Neuronal stem cell (in vitro differentiated cells): ENCODE measurements at regions not wholly inside any gene's neighbourhood (a gene's known extent, or its start where the extent isn't known, plus 50 kb on each side); places are given as distances from the start of the nearest gene placed in this dataset.

Source experiments
- DNase-seq: peaks from one replicate; pipeline ENCODE4 v3.0.0-alpha.2; 2013; ENCODE audit warnings: low spot score
- H2AFZ ChIP-seq: one replicate; pipeline ENCODE4 v1.6.1; 2013; ENCODE audit warnings: mild to moderate bottlenecking, low read length, inconsistent platforms
- H2AK5ac ChIP-seq: 2 replicates; pipeline ENCODE4 v1.6.1; 2013; ENCODE audit warnings: low read depth, mild to moderate bottlenecking, inconsistent platforms, low read length, moderate library complexity, mixed read lengths
- H2BK120ac ChIP-seq: 2 replicates; pipeline ENCODE4 v1.6.1; 2013; ENCODE audit warnings: low read depth, mild to moderate bottlenecking, inconsistent platforms, low read length, moderate library complexity, mixed read lengths
- H2BK12ac ChIP-seq: one replicate; pipeline ENCODE4 v1.6.1; 2013; ENCODE audit warnings: low read length, inconsistent platforms
- H2BK15ac ChIP-seq: 2 replicates; pipeline ENCODE4 v1.6.1; 2013; ENCODE audit warnings: mild to moderate bottlenecking, low read length, inconsistent platforms, mixed read lengths
- H2BK5ac ChIP-seq: one replicate; pipeline ENCODE4 v1.6.1; 2013; ENCODE audit warnings: inconsistent platforms, mild to moderate bottlenecking, low read length, moderate library complexity
- H3K14ac ChIP-seq: one replicate; pipeline ENCODE4 v1.6.1; 2013; ENCODE audit warnings: low read length, inconsistent platforms
- H3K18ac ChIP-seq: 2 replicates; pipeline ENCODE4 v1.6.1; 2013; ENCODE audit warnings: low read length, inconsistent platforms
- H3K23ac ChIP-seq: 2 replicates; pipeline ENCODE4 v1.6.1; 2013; ENCODE audit warnings: low read depth, mild to moderate bottlenecking, mixed read lengths, low read length, inconsistent platforms; ENCODE audit not compliant: poor library complexity
- H3K27ac ChIP-seq: replicated peaks from 3 replicates; pipeline ENCODE4 v1.5.1; 2013; ENCODE audit warnings: low read length, inconsistent platforms
- H3K27me3 ChIP-seq, 3 experiments: 2 replicates each; pipeline ENCODE4 v1.6.1; 2013; ENCODE audit warnings: low read length in 3 of 3, mild to moderate bottlenecking in 2 of 3, inconsistent platforms in 1 of 3, low read depth in 1 of 3, mixed read lengths in 1 of 3, moderate library complexity in 1 of 3; ENCODE audit not compliant: control insufficient read depth in 3 of 3, insufficient read depth in 3 of 3
- H3K36me3 ChIP-seq, 2 donors: replicated peaks in 1 of 2; 2 replicates each; pipeline ENCODE4 v1.6.1; 2013; ENCODE audit warnings: low read length in 2 of 2; ENCODE audit not compliant: control insufficient read depth in 2 of 2, insufficient read depth in 2 of 2
- H3K4ac ChIP-seq: 2 replicates; pipeline ENCODE4 v1.6.1; 2013; ENCODE audit warnings: inconsistent platforms, mild to moderate bottlenecking, low read length, moderate library complexity
- H3K4me1 ChIP-seq, 2 donors: 1 replicate in 1 of 2; 2 replicates in 1 of 2; pipeline ENCODE4 v1.6.1; 2013; ENCODE audit warnings: low read length in 2 of 2, low read depth in 1 of 2; ENCODE audit not compliant: control insufficient read depth in 2 of 2, insufficient read depth in 1 of 2
- H3K4me2 ChIP-seq: one replicate; pipeline ENCODE4 v1.6.1; 2013; ENCODE audit warnings: mild to moderate bottlenecking, low read length, inconsistent platforms; ENCODE audit not compliant: insufficient read depth, poor library complexity, severe bottlenecking
- H3K4me3 ChIP-seq, 2 donors: 2 replicates each; pipeline ENCODE4 v1.5.1; 2013; ENCODE audit warnings: low read length in 2 of 2, mild to moderate bottlenecking in 2 of 2, inconsistent platforms in 1 of 2, moderate library complexity in 1 of 2
- H3K79me1 ChIP-seq: one replicate; pipeline ENCODE4 v1.6.1; 2013; ENCODE audit warnings: low read depth, mild to moderate bottlenecking, inconsistent platforms, low read length, moderate library complexity
- H3K9ac ChIP-seq: one replicate; pipeline ENCODE4 v1.6.1; 2013; ENCODE audit warnings: mild to moderate bottlenecking, low read depth, low read length, inconsistent platforms; ENCODE audit not compliant: poor library complexity
- H3K9me3 ChIP-seq, 2 donors: replicated peaks in 1 of 2; 2 replicates each; pipeline versions ENCODE3 to v1.6.1; 2013; ENCODE audit warnings: low read length in 2 of 2, mild to moderate bottlenecking in 2 of 2, inconsistent platforms in 1 of 2, low read depth in 1 of 2, mixed read lengths in 1 of 2, moderate library complexity in 1 of 2; ENCODE audit not compliant: control insufficient read depth in 2 of 2, insufficient read depth in 1 of 2
- H4K8ac ChIP-seq: one replicate; pipeline ENCODE4 v1.6.1; 2013; ENCODE audit warnings: low read depth, mild to moderate bottlenecking, inconsistent platforms, low read length, moderate library complexity
- H4K91ac ChIP-seq: one replicate; pipeline ENCODE4 v1.6.1; 2013; ENCODE audit warnings: low read length, low read depth, mild to moderate bottlenecking, inconsistent platforms; ENCODE audit not compliant: poor library complexity
- WGBS, 2 donors: extraction: QIAGEN DNeasy Blood & Tissue Kit; methylation state at CpG; one replicate each; pipeline ENCODE4 v1.1.7; 2013; ENCODE audit warnings: missing lambda C conversion rate in 2 of 2, mixed read lengths in 1 of 2; ENCODE audit not compliant: insufficient read length in 2 of 2, insufficient replicate concordance in 1 of 2; ENCODE audit errors: extremely low coverage in 2 of 2; 5-methylcytosine and 5-hydroxymethylcytosine counted together

DNA sequence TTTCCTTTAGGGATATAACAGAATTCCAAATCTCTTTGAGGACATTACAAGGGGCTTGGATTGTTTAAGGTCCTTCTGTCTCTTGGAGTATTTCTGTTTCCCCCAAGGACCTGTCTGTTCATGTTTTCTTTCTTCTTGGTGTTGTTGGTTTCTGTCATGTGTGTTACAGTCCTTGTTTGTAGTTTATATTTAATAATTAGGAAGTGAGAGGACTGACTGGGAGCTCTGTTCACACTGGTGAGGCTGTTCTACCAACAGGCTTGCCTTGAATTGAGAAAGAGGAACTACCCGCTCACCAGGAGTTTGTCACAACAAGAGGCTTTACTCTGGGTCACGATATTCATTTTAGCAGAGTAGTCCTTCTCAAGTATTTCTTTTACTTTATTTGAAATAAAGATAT is 119.2 kb upstream of the SV2C start:
- WGBS, 2 donors, result no CpG with 5 or more reads among the region's 2 CpGs

GRCh38 chr5:75963554-75963953 is 119.6 kb upstream of the SV2C start:
- Histone ChIP-seq H2BK5ac (no peak overlapping the region), H3K4me1 (peaks cover 0 to 7% of the 10 kb centered on the region in 2 donors), H3K4me2 (no peak overlapping the region), H2BK12ac (no peak overlapping the region), H2BK120ac (no peak overlapping the region), H3K4me3 (no peak overlapping the region), H3K14ac (no peak overlapping the region), H4K8ac (no peak overlapping the region), H3K79me1 (no peaks in the 10 kb centered on the region), H3K36me3 (no peaks in the 10 kb centered on the region), H4K91ac (no peak overlapping the region), H3K4ac (no peak overlapping the region), H2AFZ (no peak overlapping the region), H3K9me3 (peaks cover 5 to 8% of the 10 kb centered on the region in 2 donors), H2AK5ac (no peak overlapping the region), H3K9ac (no peak overlapping the region), H3K18ac (no peak overlapping the region), H2BK15ac (no peak overlapping the region), H3K27ac (no peak overlapping the region), H3K27me3 (no peaks in the 10 kb centered on the region), H3K23ac (no peak overlapping the region)
- WGBS, 2 donors, result no CpG with 5 or more reads among the region's 2 CpGs
- DNase-seq, result no peak

More for the DNA sequence above, 119.2 kb upstream of the SV2C start:
- Histone ChIP-seq H2BK12ac (no peak overlapping the region), H2AK5ac (no peak overlapping the region), H4K91ac (no peak overlapping the region), H2BK15ac (no peak overlapping the region), H3K4ac (no peak overlapping the region), H3K14ac (no peak overlapping the region), H3K27ac (no peak overlapping the region), H3K36me3 (no peaks in the 10 kb centered on the region), H3K27me3 (no peaks in the 10 kb centered on the region), H2BK120ac (no peak overlapping the region), H4K8ac (no peak overlapping the region), H3K18ac (no peak overlapping the region), H3K4me1 (peaks cover 0 to 3% of the 10 kb centered on the region in 2 donors), H2AFZ (no peak overlapping the region), H3K79me1 (no peaks in the 10 kb centered on the region), H2BK5ac (no peak overlapping the region), H3K23ac (no peak overlapping the region), H3K4me2 (no peak overlapping the region), H3K9ac (no peak overlapping the region), H3K4me3 (no peak overlapping the region), H3K9me3 (peaks cover 5 to 8% of the 10 kb centered on the region in 2 donors)
- no peak for DNase-seq

GRCh38 chr5:75961818-75962217 is 121.4 kb upstream of the SV2C start:
- Histone ChIP-seq H3K14ac (no peak overlapping the region), H4K91ac (no peak overlapping the region), H3K18ac (no peak overlapping the region), H2BK120ac (no peak overlapping the region), H2AFZ (no peak overlapping the region), H3K27ac (no peak overlapping the region), H3K4me1 (peaks cover 0 to 10% of the 10 kb centered on the region in 2 donors), H2BK12ac (no peak overlapping the region), H2AK5ac (no peak overlapping the region), H3K4me2 (no peak overlapping the region), H3K79me1 (no peaks in the 10 kb centered on the region), H3K36me3 (no peaks in the 10 kb centered on the region), H4K8ac (no peak overlapping the region), H2BK15ac (no peak overlapping the region), H3K23ac (no peak overlapping the region), H3K9ac (no peak overlapping the region), H3K4me3 (no peak overlapping the region), H3K4ac (no peak overlapping the region), H2BK5ac (no peak overlapping the region), H3K27me3 (no peaks in the 10 kb centered on the region), H3K9me3 (peaks cover 5 to 10% of the 10 kb centered on the region in 2 donors)
- WGBS, 2 donors, result no CpG with 5 or more reads among the region's 1 CpG
- DNase-seq, result no peak

DNA sequence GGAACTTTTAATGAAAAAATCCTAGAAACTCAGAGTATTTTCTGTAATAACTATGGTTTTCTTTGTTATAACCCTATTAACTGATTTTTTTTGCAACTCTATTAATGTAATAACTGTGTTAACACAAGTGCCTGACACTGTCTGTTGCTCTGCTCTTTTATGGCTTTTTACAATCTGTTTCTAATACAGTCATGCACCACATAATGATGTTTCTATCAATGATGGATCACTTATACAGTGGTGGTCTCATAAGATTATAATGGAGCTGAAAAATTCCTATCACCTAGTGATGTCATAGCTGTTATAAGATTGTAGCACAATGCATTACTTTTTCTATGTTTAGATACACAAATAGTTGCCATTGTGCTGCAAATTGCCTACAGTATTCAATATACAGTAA is 123.1 kb upstream of the SV2C start:
- Histone ChIP-seq H3K36me3 (no peaks in the 10 kb centered on the region), H3K27me3 (no peaks in the 10 kb centered on the region), H2BK15ac (no peak overlapping the region), H3K9ac (no peak overlapping the region), H2BK5ac (no peak overlapping the region), H3K4me2 (no peak overlapping the region), H3K23ac (no peak overlapping the region), H4K91ac (no peak overlapping the region), H3K4me3 (no peak overlapping the region), H3K27ac (no peak overlapping the region), H4K8ac (no peak overlapping the region), H2BK12ac (no peak overlapping the region), H3K14ac (no peak overlapping the region), H3K79me1 (no peaks in the 10 kb centered on the region), H2AFZ (no peak overlapping the region), H3K18ac (no peak overlapping the region), H3K4ac (no peak overlapping the region), H2BK120ac (no peak overlapping the region), H2AK5ac (no peak overlapping the region), H3K9me3 (peaks cover 0 to 4% of the 10 kb centered on the region in 2 donors), H3K4me1 (peaks cover 0 to 10% of the 10 kb centered on the region in 2 donors)
- DNase-seq, result no peak
